ENCODE measurements at regions not wholly inside any gene's neighbourhood (a gene's known extent, or its start where the extent isn't known, plus 50 kb on each side); places are given as distances from the start of the nearest gene placed in this dataset.

- H3K27ac Mint-ChIP-seq (ENCODE audit: low read depth, unreplicated experiment): no peak overlapping the region
- intact Hi-C loops (cut with micrococcal nuclease): no loop called here
- DNase-seq (ENCODE audit: unreplicated experiment): no peak
- CTCF ChIA-PET: interaction anchor here (0.6 to 1.4 kb wide), 5 partner anchors 142 to 1195 kb away, joined by 3 to 4 read pairs (median 3); no protein-coding TSS in a partner anchor
- peaks cover 6% of the 10 kb centered on the region for H3K36me3 Mint-ChIP-seq (ENCODE audit: insufficient read depth, unreplicated experiment)
- TF ChIP-seq CTCF (IDR thresholded peaks at IDR 0.05; ENCODE audit: unreplicated experiment): no peak
- peaks cover 22% of the 10 kb centered on the region for H3K27me3 Mint-ChIP-seq (ENCODE audit: insufficient read depth, unreplicated experiment)
- BruUV-seq (replicated peaks): no TSS peak
- H3K4me3 Mint-ChIP-seq (ENCODE audit: unreplicated experiment): no peak overlapping the region
- no peaks in the 10 kb centered on the region for H3K4me1 Mint-ChIP-seq (ENCODE audit: insufficient read depth, unreplicated experiment)
- no peaks in the 10 kb centered on the region for H3K9me3 Mint-ChIP-seq (ENCODE audit: unreplicated experiment)
- POLR2A ChIA-PET: no interaction called here
Measured at GRCh38 chr2:134103196-134103595, 150.7 kb upstream of the MGAT5 start.

DNA sequence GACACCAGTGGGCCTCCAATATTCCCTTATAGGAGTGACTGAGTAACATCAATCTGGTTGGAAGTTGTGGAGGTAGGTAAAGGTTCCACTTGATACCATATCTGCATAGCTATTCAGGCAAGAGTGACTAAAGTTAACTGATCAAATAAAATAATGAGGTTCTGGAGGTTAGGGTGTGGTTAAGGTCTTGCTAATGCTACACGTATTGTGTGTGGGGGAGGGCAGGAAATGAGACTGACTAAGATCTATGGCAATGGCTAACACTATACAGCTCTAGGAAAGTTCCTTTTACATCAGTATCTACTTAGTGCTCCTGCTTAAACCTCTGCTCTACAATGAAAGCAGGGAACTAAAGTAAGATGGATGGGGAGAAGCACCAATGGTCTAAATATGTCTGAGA is 149.1 kb upstream of the MGAT5 start:
- Mint-ChIP-seq H3K4me3 (ENCODE audit: unreplicated experiment) (no peak overlapping the region), H3K4me1 (ENCODE audit: insufficient read depth, unreplicated experiment) (no peaks in the 10 kb centered on the region), H3K36me3 (ENCODE audit: insufficient read depth, unreplicated experiment) (peaks cover 6% of the 10 kb centered on the region), H3K9me3 (ENCODE audit: unreplicated experiment) (no peaks in the 10 kb centered on the region), H3K27ac (ENCODE audit: low read depth, unreplicated experiment) (no peak overlapping the region), H3K27me3 (ENCODE audit: insufficient read depth, unreplicated experiment) (peaks cover 22% of the 10 kb centered on the region)
- POLR2A ChIA-PET: no interaction called here
- BruUV-seq (replicated peaks): no TSS peak
- CTCF ChIA-PET: interaction anchor here (1.0 kb wide), 1 partner anchor 141 kb away, joined by 3 read pairs; no protein-coding TSS in a partner anchor
- no peak for TF ChIP-seq CTCF (IDR thresholded peaks at IDR 0.05; ENCODE audit: unreplicated experiment)
- DNase-seq (ENCODE audit: unreplicated experiment): no peak
- intact Hi-C loops (cut with micrococcal nuclease): no loop called here

GRCh38 chr2:134107402-134107801 is 146.5 kb upstream of the MGAT5 start:
- ChIA-PET POLR2A (no interaction called here), CTCF (interaction anchor here (2.6 kb wide), 1 partner anchor 10 kb away, joined by 11 read pairs; no protein-coding TSS in a partner anchor)
- Mint-ChIP-seq H3K4me1 (ENCODE audit: insufficient read depth, unreplicated experiment) (no peaks in the 10 kb centered on the region), H3K4me3 (ENCODE audit: unreplicated experiment) (no peak overlapping the region), H3K9me3 (ENCODE audit: unreplicated experiment) (no peaks in the 10 kb centered on the region), H3K27me3 (ENCODE audit: insufficient read depth, unreplicated experiment) (peaks cover 14% of the 10 kb centered on the region), H3K36me3 (ENCODE audit: insufficient read depth, unreplicated experiment) (peaks cover 6% of the 10 kb centered on the region), H3K27ac (ENCODE audit: low read depth, unreplicated experiment) (no peak overlapping the region)
- intact Hi-C loops (cut with micrococcal nuclease): no loop called here
- no peak for DNase-seq (ENCODE audit: unreplicated experiment)
- TF ChIP-seq CTCF (IDR thresholded peaks at IDR 0.05; ENCODE audit: unreplicated experiment): no peak
- BruUV-seq (replicated peaks): no TSS peak

GRCh38 chr2:134108113-134108512 is 145.8 kb upstream of the MGAT5 start:
- POLR2A ChIA-PET: no interaction called here
- no TSS peak for BruUV-seq (replicated peaks)
- no peak for DNase-seq (ENCODE audit: unreplicated experiment)
- no peak overlapping the region for H3K4me3 Mint-ChIP-seq (ENCODE audit: unreplicated experiment)
- peaks cover 7% of the 10 kb centered on the region for H3K27me3 Mint-ChIP-seq (ENCODE audit: insufficient read depth, unreplicated experiment)
- H3K4me1 Mint-ChIP-seq (ENCODE audit: insufficient read depth, unreplicated experiment): no peaks in the 10 kb centered on the region
- H3K27ac Mint-ChIP-seq (ENCODE audit: low read depth, unreplicated experiment): no peak overlapping the region
- intact Hi-C loops (cut with micrococcal nuclease): no loop called here
- no peak for TF ChIP-seq CTCF (IDR thresholded peaks at IDR 0.05; ENCODE audit: unreplicated experiment)
- no peaks in the 10 kb centered on the region for H3K9me3 Mint-ChIP-seq (ENCODE audit: unreplicated experiment)
- peaks cover 4% of the 10 kb centered on the region for H3K36me3 Mint-ChIP-seq (ENCODE audit: insufficient read depth, unreplicated experiment)
- CTCF ChIA-PET: no interaction called here
